HTR-8/SVneo (cell line): ENCODE measurements at regions not wholly inside any gene's neighbourhood (a gene's known extent, or its start where the extent isn't known, plus 50 kb on each side); places are given as distances from the start of the nearest gene placed in this dataset.
A peak's percentile ranks its signal among the peaks of the same experiment; 100 is the strongest.
"Not testable (repeated sequence)": the region's sequence is repeated elsewhere in the genome, so short reads cannot be mapped to it uniquely, and the experiment has no call there.

Experiments used
- DNase-seq: peaks from one replicate; pipeline ENCODE4 v3.0.0; 2011; ENCODE audit warnings: low spot score, mixed read lengths; ENCODE audit not compliant: insufficient read length
- FAIRE-seq: peaks from 2 replicates; lab custom pipeline; 2011; peaks lifted over from hg19 to GRCh38; lab: Jason Lieb, UNC

GRCh38 chr14:53628261-53628660 is 328.4 kb downstream of the BMP4 start:
- DNase-seq (no peak), FAIRE-seq (no peak)

- DNase-seq (no peak), FAIRE-seq (peak; percentile 51)
These were observed 329.9 kb downstream of the BMP4 start for GRCh38 chr14:53626761-53627160.

- no peak for FAIRE-seq
- DNase-seq, result no peak
These were observed 334.2 kb downstream of the BMP4 start for GRCh38 chr14:53622447-53622846.

GRCh38 chr14:53621921-53622320 is 334.7 kb downstream of the BMP4 start:
- DNase-seq (no peak), FAIRE-seq (peak; percentile 13)

- peak; percentile 79 for FAIRE-seq
- no peak for DNase-seq
These were observed 335.2 kb downstream of the BMP4 start for GRCh38 chr14:53621433-53621832.

- DNase-seq (no peak), FAIRE-seq (no peak)
These were observed 335.7 kb downstream of the BMP4 start for GRCh38 chr14:53620890-53621289.

- no peak for FAIRE-seq
- DNase-seq, result no peak
These were observed 336.3 kb downstream of the BMP4 start for GRCh38 chr14:53620317-53620716.

- FAIRE-seq (no peak), DNase-seq (peak; percentile 24)
These were observed 336.9 kb downstream of the BMP4 start for GRCh38 chr14:53619691-53620231.

- FAIRE-seq, DNase-seq: not testable (repeated sequence)
These were observed 340.1 kb downstream of the BMP4 start for GRCh38 chr14:53616536-53616935.

- DNase-seq, result no peak
- FAIRE-seq, result no peak
These were observed 341.4 kb downstream of the BMP4 start for GRCh38 chr14:53615252-53615651.

- peak; percentile 69 for FAIRE-seq
- peak; percentile 28 for DNase-seq
These were observed 343.0 kb downstream of the BMP4 start for GRCh38 chr14:53613404-53614253.

- FAIRE-seq, result no peak
- no peak for DNase-seq
These were observed 345.7 kb downstream of the BMP4 start for GRCh38 chr14:53610947-53611346.

GRCh38 chr14:53609009-53609408 is 347.6 kb downstream of the BMP4 start:
- no peak for DNase-seq
- FAIRE-seq, result no peak

- FAIRE-seq, result no peak
These were observed 348.3 kb downstream of the BMP4 start for GRCh38 chr14:53608369-53608768.

GRCh38 chr14:53606203-53606602 is 350.4 kb downstream of the BMP4 start:
- FAIRE-seq, result peak; percentile 31
- no peak for DNase-seq

More at GRCh38 chr14:53608369-53608768, 348.3 kb downstream of the BMP4 start:
- no peak for DNase-seq

- FAIRE-seq, result no peak
- DNase-seq, result no peak
These were observed 351.1 kb downstream of the BMP4 start for GRCh38 chr14:53605562-53605961.

- DNase-seq (no peak), FAIRE-seq (no peak)
These were observed 352.6 kb downstream of the BMP4 start for GRCh38 chr14:53603994-53604393.

GRCh38 chr14:53601409-53601808 is 355.2 kb downstream of the BMP4 start:
- DNase-seq (no peak), FAIRE-seq (no peak)

GRCh38 chr14:53599221-53599945 is 357.2 kb downstream of the BMP4 start:
- no peak for DNase-seq
- no peak for FAIRE-seq

- no peak for DNase-seq
- peak; percentile 36 for FAIRE-seq
These were observed 359.6 kb downstream of the BMP4 start for GRCh38 chr14:53596853-53597525.
